DND-41 (cell line): ENCODE measurements at regions not wholly inside any gene's neighbourhood (a gene's known extent, or its start where the extent isn't known, plus 50 kb on each side); places are given as distances from the start of the nearest gene placed in this dataset.

ENCODE experiments used
- ATAC-seq: fragments of 200-7000 bp; cut with Tn5 transposase; 3 replicates; pipeline ENCODE4 v1.9.1; 2021; ENCODE audit warnings: low read depth; ENCODE audit not compliant: insufficient read depth
- DNase-seq: peaks from one replicate; pipeline ENCODE4 v3.0.0-alpha.2; 2020
- H2AFZ ChIP-seq: 2 replicates; pipeline ENCODE4 v1.6.0; 2012; ENCODE audit warnings: low read depth, low read length
- H3K27ac ChIP-seq: 2 replicates; pipeline ENCODE4 v1.5.1; 2012; ENCODE audit warnings: low read length, inconsistent platforms
- H3K27me3 ChIP-seq: fragments of 200-600 bp; sonication (generic); 2 replicates; pipeline ENCODE4 v1.6.0; 2012; ENCODE audit warnings: low read length, mild to moderate bottlenecking, inconsistent platforms; ENCODE audit not compliant: insufficient read depth, poor library complexity
- H3K36me3 ChIP-seq: 2 replicates; pipeline ENCODE4 v1.5.1; 2012; ENCODE audit warnings: low read length, inconsistent platforms; ENCODE audit not compliant: insufficient read depth
- H3K4me1 ChIP-seq: 2 replicates; pipeline ENCODE4 v1.5.1; 2012; ENCODE audit warnings: mild to moderate bottlenecking, low read length; ENCODE audit not compliant: insufficient read depth
- H3K4me2 ChIP-seq: 2 replicates; pipeline ENCODE4 v1.6.0; 2012; ENCODE audit warnings: mild to moderate bottlenecking, moderate library complexity, low read length, inconsistent platforms; ENCODE audit not compliant: insufficient read depth
- H3K4me3 ChIP-seq, 2 experiments: fragments of 200-600 bp in 1 of 2; shearing (Covaris generic) in 1 of 2; 2 replicates each; pipeline ENCODE4 v1.5.1; 2012 to 2016; ENCODE audit warnings: inconsistent platforms in 2 of 2, low read length in 2 of 2, mild to moderate bottlenecking in 2 of 2, low read depth in 1 of 2, moderate library complexity in 1 of 2
- H3K79me2 ChIP-seq: 2 replicates; pipeline ENCODE4 v1.6.0; 2012; ENCODE audit warnings: low read length, inconsistent platforms; ENCODE audit not compliant: insufficient read depth
- H3K9ac ChIP-seq: 2 replicates; pipeline ENCODE4 v1.6.0; 2012; ENCODE audit warnings: low read depth, mild to moderate bottlenecking, inconsistent platforms, low read length, moderate library complexity
- H3K9me3 ChIP-seq: 2 replicates; pipeline ENCODE4 v1.5.1; 2012; ENCODE audit warnings: low read length, moderate library complexity, mild to moderate bottlenecking, inconsistent platforms; ENCODE audit not compliant: insufficient read depth, severe bottlenecking
- H4K20me1 ChIP-seq: 2 replicates; pipeline ENCODE4 v1.6.0; 2012; ENCODE audit warnings: low read length; ENCODE audit not compliant: insufficient read depth
- EZH2 ChIP-seq: IDR thresholded peaks from 3 replicates; pipeline ENCODE4 v1.6.1; 2012; ENCODE audit warnings: borderline replicate concordance, low read depth, mild to moderate bottlenecking, moderate library complexity, low read length, inconsistent platforms; ENCODE audit not compliant: severe bottlenecking
- TF ChIP-seq, protein P1 (sequence below): IDR thresholded peaks from 2 replicates; pipeline ENCODE4 v1.5.1; 2012; ENCODE audit warnings: borderline replicate concordance, low read length, moderate library complexity, mild to moderate bottlenecking; ENCODE audit not compliant: poor library complexity, severe bottlenecking; ENCODE audit errors: extremely low read depth

DNA sequence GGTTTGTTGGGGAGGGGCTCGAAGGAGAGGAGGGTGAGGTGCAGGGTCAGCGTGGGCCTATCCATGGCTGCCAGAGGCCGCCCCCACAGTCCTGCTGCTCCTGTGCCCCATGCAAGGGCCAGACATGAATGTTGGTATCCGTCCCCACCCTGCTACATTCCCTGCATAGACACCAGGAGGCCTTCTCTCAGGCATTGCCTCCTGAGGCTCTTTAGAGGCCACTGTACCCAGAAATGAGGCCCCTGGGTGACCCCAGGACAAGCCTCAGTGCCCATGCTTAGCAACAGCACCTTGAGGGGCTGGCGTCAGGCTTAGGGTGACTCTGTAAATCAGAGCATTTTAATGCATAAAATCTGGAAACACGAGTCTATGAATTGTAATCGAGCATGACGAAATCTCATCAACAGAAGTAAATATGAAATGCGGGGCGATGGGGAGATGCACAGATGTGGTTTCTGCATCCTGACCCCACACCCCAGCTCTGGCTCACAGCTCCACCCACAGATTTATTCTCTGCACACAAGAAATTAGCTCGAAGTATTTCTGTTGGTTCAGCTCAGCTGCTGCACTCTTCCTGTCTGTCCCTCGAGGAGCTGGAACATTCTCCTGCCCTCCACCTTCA, 124.0 kb upstream of the CSF3R start:
- ATAC-seq (no peak), DNase-seq (no peak)
- Histone ChIP-seq H3K4me2 (no peak overlapping the region), H3K27me3 (peaks cover 4% of the 10 kb centered on the region), H3K4me3 (no peak overlapping the region), H3K27ac (no peak overlapping the region), H3K4me1 (no peaks in the 10 kb centered on the region), H2AFZ (no peak overlapping the region), H3K9ac (no peak overlapping the region), H3K9me3 (no peaks in the 10 kb centered on the region), H4K20me1 (peaks cover 4% of the 10 kb centered on the region; the same call in 1 of the 2 replicates), H3K36me3 (no peaks in the 10 kb centered on the region), H3K79me2 (no peaks in the 10 kb centered on the region)
- TF ChIP-seq EZH2: no peak

DNA sequence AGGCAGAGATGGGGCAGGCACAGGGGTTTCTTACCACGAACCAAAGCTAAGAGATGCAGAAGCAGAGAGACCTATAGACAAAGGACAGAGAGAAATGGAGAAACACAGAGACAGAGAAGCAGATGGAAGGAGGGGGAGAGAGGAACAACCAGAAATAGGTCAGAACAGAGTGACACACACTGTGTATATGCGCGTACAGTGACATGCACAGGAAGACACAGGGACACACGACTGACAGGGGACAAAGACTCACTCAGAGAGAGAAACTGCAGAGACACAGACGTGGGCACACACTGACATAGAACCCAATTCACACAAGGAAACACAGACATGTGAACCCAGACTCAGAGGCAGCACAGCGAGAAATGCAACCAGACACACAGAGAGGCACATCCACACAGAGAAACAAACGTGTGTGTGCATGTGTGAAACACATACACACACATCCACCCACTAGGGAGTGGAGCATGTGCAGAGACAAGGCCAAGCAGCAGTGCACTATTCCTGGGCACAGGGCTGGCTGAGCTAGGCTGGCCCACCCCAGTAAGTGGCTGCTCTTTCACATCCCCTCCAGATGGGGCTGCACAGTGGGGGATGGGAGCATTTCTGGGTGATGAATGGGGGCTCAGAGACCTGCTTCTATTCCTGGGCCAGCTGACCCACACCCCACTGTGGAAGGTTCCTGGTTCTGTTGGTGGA, 123.4 kb upstream of the CSF3R start:
- no peaks in the 10 kb centered on the region for H3K36me3 ChIP-seq
- H3K27ac ChIP-seq: no peak overlapping the region
- H4K20me1 ChIP-seq: peaks cover 4% of the 10 kb centered on the region; the same call in 1 of the 2 replicates
- no peak overlapping the region for H3K4me2 ChIP-seq
- ATAC-seq (no peak), DNase-seq (no peak)
- H3K9me3 ChIP-seq: no peaks in the 10 kb centered on the region
- H3K79me2 ChIP-seq: no peaks in the 10 kb centered on the region
- peaks cover 4% of the 10 kb centered on the region for H3K27me3 ChIP-seq
- no peak overlapping the region for H3K4me3 ChIP-seq
- H3K9ac ChIP-seq: no peak overlapping the region
- no peaks in the 10 kb centered on the region for H3K4me1 ChIP-seq
- TF ChIP-seq, protein P1, sequence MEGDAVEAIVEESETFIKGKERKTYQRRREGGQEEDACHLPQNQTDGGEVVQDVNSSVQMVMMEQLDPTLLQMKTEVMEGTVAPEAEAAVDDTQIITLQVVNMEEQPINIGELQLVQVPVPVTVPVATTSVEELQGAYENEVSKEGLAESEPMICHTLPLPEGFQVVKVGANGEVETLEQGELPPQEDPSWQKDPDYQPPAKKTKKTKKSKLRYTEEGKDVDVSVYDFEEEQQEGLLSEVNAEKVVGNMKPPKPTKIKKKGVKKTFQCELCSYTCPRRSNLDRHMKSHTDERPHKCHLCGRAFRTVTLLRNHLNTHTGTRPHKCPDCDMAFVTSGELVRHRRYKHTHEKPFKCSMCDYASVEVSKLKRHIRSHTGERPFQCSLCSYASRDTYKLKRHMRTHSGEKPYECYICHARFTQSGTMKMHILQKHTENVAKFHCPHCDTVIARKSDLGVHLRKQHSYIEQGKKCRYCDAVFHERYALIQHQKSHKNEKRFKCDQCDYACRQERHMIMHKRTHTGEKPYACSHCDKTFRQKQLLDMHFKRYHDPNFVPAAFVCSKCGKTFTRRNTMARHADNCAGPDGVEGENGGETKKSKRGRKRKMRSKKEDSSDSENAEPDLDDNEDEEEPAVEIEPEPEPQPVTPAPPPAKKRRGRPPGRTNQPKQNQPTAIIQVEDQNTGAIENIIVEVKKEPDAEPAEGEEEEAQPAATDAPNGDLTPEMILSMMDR: no peak
- TF ChIP-seq EZH2: no peak
- no peak overlapping the region for H2AFZ ChIP-seq

DNA sequence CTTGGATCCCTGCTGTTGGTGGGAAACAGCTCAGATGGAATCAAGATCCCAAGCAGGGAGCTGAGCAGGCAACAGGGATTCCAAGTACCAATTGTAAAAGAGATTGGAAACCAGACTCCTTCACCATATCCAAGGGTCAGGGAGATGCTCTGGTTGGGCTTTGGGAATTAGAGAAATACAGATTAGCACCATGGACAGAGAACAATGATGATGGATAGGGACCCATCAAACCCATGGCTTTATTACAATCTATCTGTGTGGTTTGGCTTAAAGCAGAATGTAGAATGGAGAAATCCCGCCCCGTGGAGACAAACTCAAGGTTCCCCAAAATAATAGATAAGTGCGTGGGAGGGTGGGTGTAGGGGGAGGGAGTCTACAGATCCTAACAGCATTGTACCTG, 120.7 kb upstream of the CSF3R start:
- TF ChIP-seq EZH2: no peak
- TF ChIP-seq, protein P1: no peak
- Histone ChIP-seq H3K9me3 (no peaks in the 10 kb centered on the region), H3K9ac (no peak overlapping the region), H3K4me1 (no peaks in the 10 kb centered on the region), H2AFZ (no peak overlapping the region), H3K79me2 (no peaks in the 10 kb centered on the region), H3K4me2 (no peak overlapping the region), H3K27me3 (peaks cover 13% of the 10 kb centered on the region), H3K4me3 (no peak overlapping the region), H3K36me3 (no peaks in the 10 kb centered on the region), H4K20me1 (peaks cover 4% of the 10 kb centered on the region; the same call in 1 of the 2 replicates), H3K27ac (no peak overlapping the region)
- no peak for DNase-seq
- ATAC-seq: no peak

DNA sequence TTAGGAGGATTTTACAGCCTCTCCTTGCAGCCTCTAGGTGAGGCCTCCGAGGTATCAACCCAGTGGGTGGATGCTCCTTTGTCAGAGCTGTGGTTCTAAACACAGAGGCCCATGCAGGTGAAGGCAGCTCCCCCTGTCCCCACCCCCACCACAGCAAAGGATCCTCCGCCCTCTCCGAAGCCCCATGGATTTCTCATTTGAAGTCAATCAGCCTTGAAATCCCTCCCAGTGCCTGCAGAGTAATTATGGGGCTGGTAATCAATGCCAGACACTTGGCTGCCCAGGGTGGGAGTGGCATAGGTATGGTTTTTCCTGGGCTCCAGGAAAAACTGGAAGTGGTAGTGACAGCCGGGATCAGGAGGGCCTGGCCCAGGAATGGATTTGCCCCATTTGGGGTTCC, 119.5 kb upstream of the CSF3R start:
- peaks cover 13% of the 10 kb centered on the region for H3K27me3 ChIP-seq
- H2AFZ ChIP-seq: no peak overlapping the region
- H3K4me2 ChIP-seq: no peak overlapping the region
- no peak overlapping the region for H3K4me3 ChIP-seq
- H4K20me1 ChIP-seq: peaks cover 4% of the 10 kb centered on the region; the same call in 1 of the 2 replicates
- no peaks in the 10 kb centered on the region for H3K36me3 ChIP-seq
- H3K9ac ChIP-seq: no peak overlapping the region
- TF ChIP-seq, protein P1: no peak
- no peak for TF ChIP-seq EZH2
- no peaks in the 10 kb centered on the region for H3K79me2 ChIP-seq
- DNase-seq (no peak), ATAC-seq (no peak)
- H3K27ac ChIP-seq: no peak overlapping the region
- no peaks in the 10 kb centered on the region for H3K4me1 ChIP-seq
- no peaks in the 10 kb centered on the region for H3K9me3 ChIP-seq
